Vagina (tissue), 2 donors: ENCODE measurements at regions not wholly inside any gene's neighbourhood (a gene's known extent, or its start where the extent isn't known, plus 50 kb on each side); places are given as distances from the start of the nearest gene placed in this dataset.

Source experiments
- POLR2A ChIP-seq, 2 donors: fragments of 450-650 bp; IDR thresholded peaks; one replicate each; pipeline ENCODE4 v1.6.1; 2017; ENCODE audit warnings: antibody characterized with exemption in 2 of 2, mild to moderate bottlenecking in 2 of 2, moderate library complexity in 2 of 2
- POLR2AphosphoS5 ChIP-seq, 2 donors: sonication (generic); formaldehyde crosslinking; IDR thresholded peaks; one replicate each; pipeline ENCODE4 v1.9.0; 2017; ENCODE audit warnings: antibody characterized with exemption in 2 of 2, mild to moderate bottlenecking in 2 of 2, low read depth in 1 of 2; ENCODE audit not compliant: insufficient read depth in 1 of 2

DNA sequence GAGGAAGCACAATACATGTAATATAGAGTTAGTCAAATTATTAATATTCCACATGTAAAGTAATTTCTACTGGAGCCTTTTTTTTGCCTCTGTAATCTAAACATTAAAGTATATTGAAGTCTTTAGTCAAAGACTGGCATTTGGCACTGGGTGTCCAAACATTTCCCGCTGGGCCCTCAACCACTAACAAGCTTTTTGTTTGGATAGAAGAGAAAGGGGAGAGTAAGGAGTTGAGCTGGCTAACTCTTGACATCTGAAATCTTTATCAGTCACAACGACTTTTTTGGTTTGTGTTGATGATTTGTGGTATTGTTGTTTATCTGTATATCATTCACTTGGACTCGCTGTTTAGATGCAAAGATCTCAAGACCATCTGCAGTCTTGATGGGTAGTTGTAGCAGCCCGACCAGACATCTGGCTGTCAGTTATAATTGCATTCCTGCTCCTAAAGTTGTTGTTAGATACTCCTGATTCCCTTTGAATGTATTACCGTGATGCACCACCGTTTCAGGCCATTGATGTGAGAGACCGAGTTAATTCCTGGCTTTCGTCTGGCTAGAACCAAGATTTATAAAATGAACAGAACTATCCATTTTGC lies 379.6 kb downstream of the MTX2 start:
- no peak for TF ChIP-seq POLR2A (IDR thresholded peaks at IDR 0.05)
- no peak for TF ChIP-seq POLR2AphosphoS5 (IDR thresholded peaks at IDR 0.05; ENCODE audit: insufficient read depth in 1 of 2, low read depth in 1 of 2)
